ENCODE measurements at regions not wholly inside any gene's neighbourhood (a gene's known extent, or its start where the extent isn't known, plus 50 kb on each side); places are given as distances from the start of the nearest gene placed in this dataset.

DNA sequence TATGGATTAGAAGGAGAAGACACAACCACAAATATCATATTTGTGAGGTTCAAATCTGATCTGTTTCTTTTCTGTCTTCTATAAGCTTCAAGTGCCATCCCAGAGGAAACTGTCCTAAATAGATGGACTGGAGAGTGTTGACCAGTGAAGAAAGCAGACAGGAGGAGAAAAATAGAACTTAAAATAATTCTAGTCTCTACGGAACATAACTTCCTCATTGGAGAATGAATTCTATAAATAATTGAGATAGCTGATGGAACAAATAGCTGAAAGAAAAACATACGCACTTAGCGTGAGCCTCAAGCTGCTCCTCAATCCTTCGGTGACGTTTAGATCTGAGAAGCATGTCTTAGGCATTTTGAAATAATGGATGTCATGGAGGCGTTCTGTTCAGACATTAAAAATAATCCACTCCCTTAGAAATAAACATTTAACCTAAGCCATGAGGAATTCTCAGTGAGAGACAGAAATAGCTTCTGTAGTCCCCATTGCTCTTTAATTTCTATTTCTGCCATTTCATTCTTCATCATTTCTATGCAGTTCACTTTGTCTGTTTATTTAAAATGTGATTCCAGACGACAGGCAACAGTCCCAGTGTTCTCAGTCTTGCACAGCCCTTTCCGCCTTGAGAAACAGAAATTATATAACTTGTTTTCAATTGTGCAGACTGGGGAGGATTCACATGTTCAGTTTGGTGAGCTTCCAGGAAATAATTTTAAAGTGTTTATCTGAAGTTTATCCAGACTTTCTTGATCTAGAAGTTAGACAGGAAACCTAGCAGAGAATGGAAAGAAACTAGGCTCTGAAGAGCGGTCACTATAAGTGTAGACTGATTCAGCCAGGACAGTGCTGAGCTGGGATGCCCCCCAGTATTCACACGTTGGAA, 97.3 kb downstream of the NR1D2 start (continued):
- TF ChIP-seq CBX8 (IDR thresholded peaks at IDR 0.05; ENCODE audit: borderline replicate concordance, low read depth, low read length) (no peak), SIRT6 (IDR thresholded peaks at IDR 0.05; ENCODE audit: low read length) (no peak), TBP (IDR thresholded peaks at IDR 0.05; ENCODE audit: low read depth, low read length) (no peak), JUN (IDR thresholded peaks at IDR 0.05; ENCODE audit: low read depth, low read length) (no peak)

Data from H1 (cell line).